Stimulated activated CD8-positive, alpha-beta memory T cell treated with anti-CD3 and anti-CD28 coated beads, Interleukin-12 subunit alpha, Interleukin-12 subunit beta, amount 100 ng/mL, for 24 hours (primary cell): ENCODE measurements at regions not wholly inside any gene's neighbourhood (a gene's known extent, or its start where the extent isn't known, plus 50 kb on each side); places are given as distances from the start of the nearest gene placed in this dataset.
"Not testable (repeated sequence)": the region's sequence is repeated elsewhere in the genome, so short reads cannot be mapped to it uniquely, and the experiment has no call there.

ENCODE experiments used
- DNase-seq: peaks from one replicate; pipeline ENCODE4 v3.0.0-alpha.2; 2020; ENCODE audit errors: extremely low read depth

- DNase-seq: no peak
Observed at GRCh38 chr2:2742726-2743125, 411.7 kb upstream of the MYT1L start.

GRCh38 chr2:2740238-2740775, 409.2 kb upstream of the MYT1L start:
- DNase-seq: no peak

GRCh38 chr2:2739231-2739795, 408.2 kb upstream of the MYT1L start:
- DNase-seq: no peak

GRCh38 chr2:2738684-2739083, 407.6 kb upstream of the MYT1L start:
- DNase-seq: no peak

- DNase-seq: no peak
Observed at GRCh38 chr2:2738276-2738675, 407.2 kb upstream of the MYT1L start.

- no peak for DNase-seq
Observed at GRCh38 chr2:2735041-2735440, 404.0 kb upstream of the MYT1L start.

- DNase-seq: no peak
Observed at GRCh38 chr2:2734308-2734707, 403.2 kb upstream of the MYT1L start.

GRCh38 chr2:2733818-2734217, 402.7 kb upstream of the MYT1L start:
- DNase-seq: no peak

- no peak for DNase-seq
Observed at GRCh38 chr2:2732331-2733119, 401.4 kb upstream of the MYT1L start.

GRCh38 chr2:2731816-2732284, 400.8 kb upstream of the MYT1L start:
- no peak for DNase-seq

- DNase-seq: no peak
Observed at GRCh38 chr2:2731101-2731815, 400.2 kb upstream of the MYT1L start.

- DNase-seq: no peak
Observed at GRCh38 chr2:2730301-2730833, 399.3 kb upstream of the MYT1L start.

- DNase-seq: no peak
Observed at GRCh38 chr2:2729246-2729645, 398.2 kb upstream of the MYT1L start.

GRCh38 chr2:2728635-2729034, 397.6 kb upstream of the MYT1L start:
- no peak for DNase-seq

GRCh38 chr2:2727876-2728511, 396.9 kb upstream of the MYT1L start:
- no peak for DNase-seq

GRCh38 chr2:2726163-2726562, 395.1 kb upstream of the MYT1L start:
- DNase-seq: no peak

- no peak for DNase-seq
Observed at GRCh38 chr2:2723064-2723463, 392.0 kb upstream of the MYT1L start.

GRCh38 chr2:2721296-2721835, 390.3 kb upstream of the MYT1L start:
- no peak for DNase-seq

GRCh38 chr2:2720806-2721205, 389.7 kb upstream of the MYT1L start:
- DNase-seq: not testable (repeated sequence)

- no peak for DNase-seq
Observed at GRCh38 chr2:2720351-2720750, 389.3 kb upstream of the MYT1L start.

- DNase-seq: no peak
Observed at GRCh38 chr2:2719781-2720180, 388.7 kb upstream of the MYT1L start.

GRCh38 chr2:2719015-2719414, 387.9 kb upstream of the MYT1L start:
- DNase-seq: no peak
